Endothelial cell of umbilical vein (primary cell): ENCODE measurements at regions not wholly inside any gene's neighbourhood (a gene's known extent, or its start where the extent isn't known, plus 50 kb on each side); places are given as distances from the start of the nearest gene placed in this dataset.

ENCODE experiments used
- BruUV-seq: library from RNA; stranded (reverse); fragments of 400-500 nt; replicated peaks from 2 replicates; lab custom pipeline; 2021; lab: Mats Ljungman, UMichigan
- CTCF ChIA-PET: fragments of 300-600, 350-600 bp; sonication (Branson Sonifier 250); formaldehyde crosslinking; loops from one replicate; lab custom pipeline; 2021; ENCODE audit warnings: antibody characterized with exemption, inconsistent platforms; lab: Charles Lee
- POLR2A ChIA-PET: fragments of 300-600, 350-600 bp; sonication (Branson Sonifier 250); formaldehyde crosslinking; loops from one replicate; lab custom pipeline; 2021; ENCODE audit warnings: antibody characterized with exemption, inconsistent platforms; lab: Charles Lee
- DNase-seq: peaks from one replicate; pipeline ENCODE4 v3.0.0-alpha.2; 2011; ENCODE audit warnings: low read depth, low spot score
- FAIRE-seq: peaks from 2 replicates; lab custom pipeline; 2011; peaks lifted over from hg19 to GRCh38; lab: Jason Lieb, UNC
- H2AFZ ChIP-seq: 2 replicates; pipeline ENCODE4 v1.6.0; 2012; ENCODE audit warnings: low read depth, low read length, control low read depth, inconsistent platforms
- H3K27ac ChIP-seq: 2 replicates; pipeline ENCODE4 v1.5.1; 2011; ENCODE audit warnings: low read depth, mild to moderate bottlenecking, control low read depth, low read length, moderate library complexity; ENCODE audit not compliant: insufficient read depth
- H3K27me3 ChIP-seq, 2 experiments: 2 replicates each; pipeline versions ENCODE4 v1.6.0 to v1.6.1; 2011; ENCODE audit warnings: low read length in 2 of 2, mixed read lengths in 1 of 2; ENCODE audit not compliant: control insufficient read depth in 2 of 2, insufficient read depth in 2 of 2
- H3K36me3 ChIP-seq, 2 experiments: 2 replicates in 1 of 2; 3 replicates in 1 of 2; pipeline ENCODE4 v1.5.1; 2011; ENCODE audit warnings: low read length in 2 of 2, mild to moderate bottlenecking in 1 of 2, moderate library complexity in 1 of 2; ENCODE audit not compliant: control insufficient read depth in 2 of 2, insufficient read depth in 2 of 2; ENCODE audit errors: extremely low read depth in 1 of 2
- H3K4me1 ChIP-seq: 3 replicates; pipeline ENCODE4 v1.5.1; 2011; ENCODE audit warnings: mild to moderate bottlenecking, low read length; ENCODE audit not compliant: control insufficient read depth, insufficient read depth; ENCODE audit errors: extremely low read depth
- H3K4me2 ChIP-seq: 2 replicates; pipeline ENCODE4 v1.6.1; 2011; ENCODE audit warnings: low read length, control low read depth, mixed read lengths; ENCODE audit not compliant: insufficient read depth
- H3K4me3 ChIP-seq, 3 experiments: fragments of 200-600 bp in 1 of 3; sonication (generic), shearing (Covaris generic) in 1 of 3; replicated peaks in 1 of 3; 2 replicates each; pipeline ENCODE4 v1.5.1; 2011 to 2016; ENCODE audit warnings: control low read depth in 3 of 3, low read length in 3 of 3, mild to moderate bottlenecking in 2 of 3, inconsistent platforms in 1 of 3, low read depth in 1 of 3, moderate library complexity in 1 of 3; ENCODE audit not compliant: insufficient read depth in 1 of 3
- H3K79me2 ChIP-seq: 2 replicates; pipeline ENCODE4 v1.6.0; 2012; ENCODE audit warnings: low read length, inconsistent platforms; ENCODE audit not compliant: control insufficient read depth, insufficient read depth
- H3K9ac ChIP-seq: replicated peaks from 2 replicates; pipeline ENCODE3; 2011; ENCODE audit warnings: low read length, control low read depth; ENCODE audit not compliant: insufficient read depth; ENCODE audit errors: extremely low read depth
- H3K9me1 ChIP-seq: replicated peaks from 3 replicates; pipeline ENCODE4 v1.6.0; 2011; ENCODE audit warnings: mild to moderate bottlenecking, low read length; ENCODE audit not compliant: control insufficient read depth, insufficient read depth; ENCODE audit errors: extremely low read depth
- H3K9me3 ChIP-seq: replicated peaks from 2 replicates; pipeline ENCODE4 v1.5.1; 2012; ENCODE audit warnings: low read length, inconsistent platforms; ENCODE audit not compliant: control insufficient read depth, insufficient read depth
- H4K20me1 ChIP-seq: replicated peaks from 2 replicates; pipeline ENCODE3; 2011; ENCODE audit warnings: mild to moderate bottlenecking, low read length; ENCODE audit not compliant: control insufficient read depth, insufficient read depth; ENCODE audit errors: extremely low read depth
- CTCF ChIP-seq, 2 donors: IDR thresholded peaks; 1 replicate in 1 of 2; 2 replicates in 1 of 2; pipeline ENCODE4 v1.5.1; 2011; ENCODE audit warnings: low read length in 2 of 2, mild to moderate bottlenecking in 2 of 2, moderate library complexity in 2 of 2, control low read depth in 1 of 2, inconsistent platforms in 1 of 2, low read depth in 1 of 2; ENCODE audit not compliant: insufficient read depth in 1 of 2; ENCODE audit errors: extremely low read depth in 1 of 2
- EZH2 ChIP-seq: IDR thresholded peaks from 2 replicates; pipeline ENCODE4 v1.6.1; 2012; ENCODE audit warnings: borderline replicate concordance, low read depth, mild to moderate bottlenecking, moderate library complexity, low read length, inconsistent platforms; ENCODE audit not compliant: severe bottlenecking
- FOS ChIP-seq: IDR thresholded peaks from 2 replicates; pipeline ENCODE4 v1.6.1; 2011; ENCODE audit warnings: mild to moderate bottlenecking, low read length, moderate library complexity, borderline replicate concordance; ENCODE audit not compliant: insufficient read depth
- GATA2 ChIP-seq: IDR thresholded peaks from 2 replicates; pipeline ENCODE4 v1.7.0; 2011; ENCODE audit warnings: low read depth, mild to moderate bottlenecking, moderate library complexity, mixed read lengths, low read length; ENCODE audit not compliant: insufficient read length, insufficient read depth
- JUN ChIP-seq: IDR thresholded peaks from 2 replicates; pipeline ENCODE4 v1.6.1; 2011; ENCODE audit warnings: borderline replicate concordance, low read depth; ENCODE audit not compliant: insufficient read length, insufficient read depth
- MYC ChIP-seq: IDR thresholded peaks from one replicate; pipeline ENCODE4 v1.6.1; 2011; ENCODE audit warnings: mild to moderate bottlenecking, low read depth, low read length
- POLR2A ChIP-seq: IDR thresholded peaks from 2 replicates; pipeline ENCODE4 v1.6.1; 2012; ENCODE audit warnings: low read depth, mild to moderate bottlenecking, control low read depth, low read length
- POLR2AphosphoS5 ChIP-seq: IDR thresholded peaks from 2 replicates; pipeline ENCODE4 v1.6.1; 2012; ENCODE audit warnings: low read depth, mild to moderate bottlenecking, control low read depth, low read length, moderate library complexity; ENCODE audit not compliant: insufficient read depth
- dilution Hi-C: fragments of 300-500 bp; cut with MboI; formaldehyde crosslinking; loops from one replicate; pipeline ENCODE4 v1.15.0; 2019; ENCODE audit warnings: low sequenced_read_pairs; ENCODE audit not compliant: extremely low pct_ligation_motif_present
- intact Hi-C: fragments of 100-400 bp; cut with micrococcal nuclease; formaldehyde crosslinking; loops from one replicate; pipeline ENCODE4 v1.10.0; 2022
- TF ChIP-seq, protein P1 (sequence below): IDR thresholded peaks from 2 replicates; pipeline ENCODE4 v1.6.1; 2011; ENCODE audit not compliant: insufficient read depth, insufficient read length

DNA sequence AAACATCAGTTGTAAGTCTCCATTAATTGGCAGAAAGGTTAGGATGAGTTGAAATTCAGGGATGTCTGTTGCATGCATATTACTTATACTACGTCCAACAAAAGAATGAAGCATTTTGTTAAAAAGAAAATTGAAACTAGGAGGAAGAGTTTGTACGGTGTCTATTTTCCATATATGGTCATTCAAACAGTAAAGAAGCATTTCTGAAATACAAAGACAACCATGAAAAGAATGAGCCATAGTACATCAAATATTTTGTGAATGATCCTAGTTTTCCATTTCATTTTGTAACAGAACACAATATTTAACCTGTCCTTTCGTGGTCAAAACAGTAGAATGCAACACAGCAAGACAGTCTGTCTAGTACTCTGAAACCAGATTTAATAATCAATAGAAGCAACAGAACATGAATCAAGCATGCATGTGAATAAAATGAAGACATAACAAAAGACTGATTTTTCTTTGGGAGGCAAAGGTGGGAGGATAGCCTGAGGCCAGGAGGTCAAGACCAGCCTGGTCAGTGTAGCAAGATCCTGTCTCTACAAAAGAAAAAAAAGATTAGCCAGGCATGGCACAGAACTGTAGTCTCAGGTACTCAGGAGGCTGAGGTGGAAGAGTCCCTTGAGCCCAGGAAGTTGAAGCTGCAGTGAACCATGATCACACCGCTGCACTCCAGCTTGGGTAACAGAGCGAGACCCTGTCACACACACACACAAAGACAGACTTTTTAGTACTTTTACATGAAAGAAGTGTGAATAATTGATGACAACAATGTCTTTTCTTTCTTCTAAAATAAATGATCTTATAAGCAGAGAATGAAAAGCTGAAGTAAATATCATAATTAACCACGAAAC lies 156.0 kb downstream of the LRIG3 start:
- Histone ChIP-seq H3K9me3 (no peaks in the 10 kb centered on the region), H3K4me2 (no peak overlapping the region), H2AFZ (no peak overlapping the region), H3K4me3 (no peak overlapping the region), H3K27ac (no peak overlapping the region), H3K4me1 (no peaks in the 10 kb centered on the region), H3K27me3 (no peaks in the 10 kb centered on the region), H3K36me3 (no peaks in the 10 kb centered on the region), H3K79me2 (no peaks in the 10 kb centered on the region), H3K9me1 (no peaks in the 10 kb centered on the region), H3K9ac (no peak overlapping the region), H4K20me1 (no peaks in the 10 kb centered on the region)
- TF ChIP-seq EZH2: no peak
- TF ChIP-seq POLR2AphosphoS5: no peak
- TF ChIP-seq, protein P1, sequence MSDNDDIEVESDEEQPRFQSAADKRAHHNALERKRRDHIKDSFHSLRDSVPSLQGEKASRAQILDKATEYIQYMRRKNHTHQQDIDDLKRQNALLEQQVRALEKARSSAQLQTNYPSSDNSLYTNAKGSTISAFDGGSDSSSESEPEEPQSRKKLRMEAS: no peak
- no peak for TF ChIP-seq POLR2A
- no peak for TF ChIP-seq FOS
- no peak for TF ChIP-seq CTCF (IDR thresholded peaks at IDR 0.05; ENCODE audit: extremely low read depth in 1 of 2, insufficient read depth in 1 of 2, low read depth in 1 of 2, low read length in 2 of 2)
- no peak for TF ChIP-seq MYC
- no peak for TF ChIP-seq GATA2
- TF ChIP-seq JUN: no peak
- DNase-seq (no peak), FAIRE-seq (no peak)
- intact Hi-C loops (no loop called here), dilution Hi-C loops (no loop called here)
- ChIA-PET CTCF (no interaction called here), POLR2A (no interaction called here)
- BruUV-seq: no TSS peak
